Esophagus muscularis mucosa (tissue), 4 donors: ENCODE measurements at regions not wholly inside any gene's neighbourhood (a gene's known extent, or its start where the extent isn't known, plus 50 kb on each side); places are given as distances from the start of the nearest gene placed in this dataset.
A peak's percentile ranks its signal among the peaks of the same experiment; 100 is the strongest.
"Not testable (repeated sequence)": the region's sequence is repeated elsewhere in the genome, so short reads cannot be mapped to it uniquely, and the experiment has no call there.

ENCODE experiments used
- DNase-seq: peaks from one replicate; pipeline ENCODE4 v3.0.0-alpha.2; 2017; ENCODE audit errors: extremely low spot score
- H3K27ac ChIP-seq, 4 donors: fragments of 200-600 bp; sonication (generic); replicated peaks in 1 of 4; 1 replicate in 3 of 4; 2 replicates in 1 of 4; pipeline ENCODE4 v1.5.1; 2016 to 2019; ENCODE audit warnings: mild to moderate bottlenecking in 1 of 4
- H3K27me3 ChIP-seq, 4 donors: fragments of 200-600 bp; sonication (generic); one replicate each; pipeline versions ENCODE4 v1.5.1 to v1.6.0; 2016 to 2019
- H3K36me3 ChIP-seq, 4 donors: fragments of 200-600 bp; sonication (generic); one replicate each; pipeline ENCODE4 v1.5.1; 2016 to 2019
- H3K4me1 ChIP-seq, 4 donors: fragments of 200-600 bp; sonication (generic); one replicate each; pipeline ENCODE4 v1.5.1; 2016 to 2019
- H3K4me3 ChIP-seq, 4 donors: fragments of 200-600 bp; sonication (generic); 1 replicate in 2 of 4; 2 replicates in 2 of 4; pipeline ENCODE4 v1.5.1; 2016 to 2019; ENCODE audit warnings: mild to moderate bottlenecking in 4 of 4, moderate library complexity in 1 of 4
- H3K9me3 ChIP-seq, 4 donors: fragments of 200-600 bp; sonication (generic); 1 replicate in 3 of 4; 2 replicates in 1 of 4; pipeline ENCODE4 v1.5.1; 2016 to 2019
- CTCF ChIP-seq, 3 experiments: fragments of 200-600 bp in 2 of 3; fragments of 450-650 bp in 1 of 3; sonication (generic) in 2 of 3; IDR thresholded peaks; one replicate each; pipeline ENCODE4 v1.5.1; 2017 to 2019; ENCODE audit warnings: antibody characterized with exemption in 3 of 3, mild to moderate bottlenecking in 2 of 3, moderate library complexity in 1 of 3
- EP300 ChIP-seq: sonication (generic); formaldehyde crosslinking; IDR thresholded peaks from one replicate; pipeline ENCODE4 v1.6.1; 2017; ENCODE audit warnings: antibody characterized with exemption
- POLR2A ChIP-seq: fragments of 450-650 bp; IDR thresholded peaks from one replicate; pipeline ENCODE4 v1.6.1; 2017; ENCODE audit warnings: antibody characterized with exemption, moderate library complexity, mild to moderate bottlenecking, low read depth
- POLR2AphosphoS5 ChIP-seq, 2 donors: sonication (generic); formaldehyde crosslinking; IDR thresholded peaks; one replicate each; pipeline ENCODE4 v1.6.1; 2017; ENCODE audit warnings: antibody characterized with exemption in 2 of 2
- WGBS: methylation state at CpG from one replicate; pipeline ENCODE4 v1.1.5; 2018; 5-methylcytosine and 5-hydroxymethylcytosine counted together
- intact Hi-C: fragments of 100-400 bp; cut with DNase I; formaldehyde crosslinking; loops from one replicate; pipeline ENCODE4 v1.15.1; 2023

- Histone ChIP-seq H3K27me3 (peaks cover 0 to 57% (median 0%) of the 10 kb centered on the region in 4 donors), H3K4me3 (no peak overlapping the region), H3K4me1 (no peaks in the 10 kb centered on the region), H3K36me3 (no peaks in the 10 kb centered on the region), H3K9me3 (no peaks in the 10 kb centered on the region), H3K27ac (no peak overlapping the region)
- TF ChIP-seq EP300 (no peak), POLR2AphosphoS5 (IDR thresholded peaks at IDR 0.05) (no peak), CTCF (IDR thresholded peaks at IDR 0.05) (no peak)
- intact Hi-C loops: no loop called here
- DNase-seq: no peak
These were observed 131.2 kb downstream of the ZNF280B start for GRCh38 chr22:22377335-22377734.

GRCh38 chr22:22378446-22379415 lies 129.8 kb downstream of the ZNF280B start:
- Histone ChIP-seq H3K4me1 (no peaks in the 10 kb centered on the region), H3K4me3 (no peak overlapping the region), H3K27ac (no peak overlapping the region), H3K9me3 (no peaks in the 10 kb centered on the region), H3K36me3 (no peaks in the 10 kb centered on the region), H3K27me3 (peaks cover 0 to 51% (median 0%) of the 10 kb centered on the region in 4 donors)
- DNase-seq: peak; percentile 77
- TF ChIP-seq EP300 (no peak), POLR2A (no peak), CTCF (IDR thresholded peaks at IDR 0.05) (no peak)
- 69% methylated on average over 8 of the region's 8 CpGs for WGBS
- intact Hi-C loops: no loop called here

GRCh38 chr22:22380098-22381030 lies 128.2 kb downstream of the ZNF280B start:
- H3K4me3 ChIP-seq: no peak overlapping the region

GRCh38 chr22:22381292-22381691 lies 127.2 kb downstream of the ZNF280B start:
- H3K36me3 ChIP-seq, H3K4me3 ChIP-seq, H3K9me3 ChIP-seq, H3K27ac ChIP-seq, H3K4me1 ChIP-seq, intact Hi-C loops: not testable (repeated sequence)
- peaks cover 0 to 50% (median 0%) of the 10 kb centered on the region in 4 donors for H3K27me3 ChIP-seq
- 59% methylated on average over 2 of the region's 2 CpGs for WGBS
- peak; percentile 39 for DNase-seq

More at GRCh38 chr22:22380098-22381030, 128.2 kb downstream of the ZNF280B start:
- Histone ChIP-seq H3K9me3 (no peaks in the 10 kb centered on the region), H3K27ac (no peak overlapping the region), H3K36me3 (no peaks in the 10 kb centered on the region), H3K27me3 (peaks cover 0 to 50% (median 0%) of the 10 kb centered on the region in 4 donors), H3K4me1 (no peaks in the 10 kb centered on the region)
- DNase-seq: peak; percentile 88
- TF ChIP-seq CTCF (IDR thresholded peaks at IDR 0.05) (no peak), EP300 (no peak), POLR2AphosphoS5 (IDR thresholded peaks at IDR 0.05) (no peak), POLR2A (no peak)
- intact Hi-C loops: no loop called here
- 39% methylated on average over 8 of the region's 11 CpGs for WGBS

GRCh38 chr22:22384267-22384666 lies 124.3 kb downstream of the ZNF280B start:
- Histone ChIP-seq H3K27me3 (peaks cover 0 to 52% (median 0%) of the 10 kb centered on the region in 4 donors), H3K4me3 (no peak overlapping the region), H3K27ac (no peak overlapping the region), H3K9me3 (no peaks in the 10 kb centered on the region), H3K4me1 (no peaks in the 10 kb centered on the region), H3K36me3 (no peaks in the 10 kb centered on the region)
- DNase-seq: no peak
- intact Hi-C loops: no loop called here
- WGBS: 40% methylated on average over 3 of the region's 3 CpGs
- TF ChIP-seq POLR2A (no peak), EP300 (no peak), POLR2AphosphoS5 (IDR thresholded peaks at IDR 0.05) (no peak), CTCF (IDR thresholded peaks at IDR 0.05) (no peak)
